ENCODE measurements at regions not wholly inside any gene's neighbourhood (a gene's known extent, or its start where the extent isn't known, plus 50 kb on each side); places are given as distances from the start of the nearest gene placed in this dataset.
A peak's percentile ranks its signal among the peaks of the same experiment; 100 is the strongest.

- CTCF ChIA-PET: interaction anchor here (0.5 to 3.6 kb wide), 27 partner anchors 11 to 707 kb away, joined by 3 to 20 read pairs (median 3); no protein-coding TSS in a partner anchor
- Histone ChIP-seq H3K36me3 (ENCODE audit: control insufficient read depth in 2 of 2, insufficient read depth in 1 of 2, low read length in 2 of 2) (no peaks in the 10 kb centered on the region), H3K27ac (ENCODE audit: extremely low read depth, low read depth, low read length) (no peak overlapping the region), H3K4me3 (ENCODE audit: low read depth, low read length) (no peak overlapping the region), H3K9me3 (ENCODE audit: control insufficient read depth, insufficient read depth, low read depth, low read length) (no peaks in the 10 kb centered on the region), H3K4me1 (ENCODE audit: control insufficient read depth, insufficient read depth, low read length) (no peaks in the 10 kb centered on the region)
- POLR2A ChIA-PET: interaction anchor here (0.5 to 2.1 kb wide), 4 partner anchors 144 to 655 kb away, joined by 3 to 11 read pairs (median 4); no protein-coding TSS in a partner anchor
- no peak for TF ChIP-seq ZNF571 (tag by site-specific recombination; IDR thresholded peaks at IDR 0.05)
- no peak for TF ChIP-seq RBAK (tag by site-specific recombination; IDR thresholded peaks at IDR 0.05)
- TF ChIP-seq ZNF274 (IDR thresholded peaks at IDR 0.05; ENCODE audit: low read length): no peak
- no peak for TF ChIP-seq ZNF274 (tag by site-specific recombination; IDR thresholded peaks at IDR 0.05; ENCODE audit: borderline replicate concordance)
- no peak for TF ChIP-seq ZSCAN18 (tag by site-specific recombination; IDR thresholded peaks at IDR 0.05)
- TF ChIP-seq ZNF529 (tag by site-specific recombination; IDR thresholded peaks at IDR 0.05; ENCODE audit: insufficient replicate concordance): no peak
- TF ChIP-seq ZNF561 (tag by site-specific recombination; IDR thresholded peaks at IDR 0.05; ENCODE audit: borderline replicate concordance): 0 out of 2 replicates have a peak, but pooled peaks have one; percentile 20
- no peak for TF ChIP-seq ZBTB17 (tag by site-specific recombination; IDR thresholded peaks at IDR 0.05)
- TF ChIP-seq ZBTB7A (tag by site-specific recombination; IDR thresholded peaks at IDR 0.05; ENCODE audit: low read depth): no peak
- no peak for TF ChIP-seq ZNF624 (tag by site-specific recombination; IDR thresholded peaks at IDR 0.05)
- no peak for TF ChIP-seq ZSCAN16 (tag by site-specific recombination; IDR thresholded peaks at IDR 0.05)
- TF ChIP-seq ZNF664 (tag by site-specific recombination; IDR thresholded peaks at IDR 0.05): peak; percentile 44; the same call in 1 of the 2 replicates
- TF ChIP-seq ZNF645 (tag by site-specific recombination; IDR thresholded peaks at IDR 0.05): no peak
- TF ChIP-seq ZNF426 (tag by site-specific recombination; IDR thresholded peaks at IDR 0.05): no peak
- TF ChIP-seq WT1 (tag by site-specific recombination; IDR thresholded peaks at IDR 0.05): no peak
- TF ChIP-seq SCRT2 (tag by site-specific recombination; IDR thresholded peaks at IDR 0.05): no peak
- TF ChIP-seq ZNF24 (tag by site-specific recombination; IDR thresholded peaks at IDR 0.05): no peak
- no peak for TF ChIP-seq ZNF121 (tag by site-specific recombination; IDR thresholded peaks at IDR 0.05)
- no peak for TF ChIP-seq ZNF514 (tag by site-specific recombination; IDR thresholded peaks at IDR 0.05)
- TF ChIP-seq ZNF37A (tag by site-specific recombination; IDR thresholded peaks at IDR 0.05): no peak
- no peak for TF ChIP-seq ZFP41 (tag by site-specific recombination; IDR thresholded peaks at IDR 0.05; ENCODE audit: borderline replicate concordance)
- TF ChIP-seq REPIN1 (tag by site-specific recombination; IDR thresholded peaks at IDR 0.05; ENCODE audit: low read depth): no peak
- 0 out of 2 replicates have a peak, but pooled peaks have one; percentile 26 for TF ChIP-seq ZNF660 (tag by site-specific recombination; IDR thresholded peaks at IDR 0.05)
- no peak for TF ChIP-seq ZIC2 (tag by site-specific recombination; IDR thresholded peaks at IDR 0.05)
- TF ChIP-seq ZNF112 (tag by site-specific recombination; IDR thresholded peaks at IDR 0.05): no peak
- TF ChIP-seq HIC1 (tag by site-specific recombination; IDR thresholded peaks at IDR 0.05): no peak
- TF ChIP-seq ZNF202 (tag by site-specific recombination; IDR thresholded peaks at IDR 0.05; ENCODE audit: borderline replicate concordance): no peak
- no peak for TF ChIP-seq ZNF449 (tag by site-specific recombination; IDR thresholded peaks at IDR 0.05)
- peak; percentile 24; the same call in 1 of the 2 replicates for TF ChIP-seq CTCF (tag by site-specific recombination; IDR thresholded peaks at IDR 0.05)
- no peak for TF ChIP-seq TRIM28 (IDR thresholded peaks at IDR 0.05; ENCODE audit: borderline replicate concordance, low read length)
- TF ChIP-seq ZNF580 (tag by site-specific recombination; IDR thresholded peaks at IDR 0.05): no peak
Observed at GRCh38 chr21:35400233-35400939, 351.3 kb upstream of the RUNX1 start.

Measured in HEK293 (cell line).